Stimulated activated naive CD8-positive, alpha-beta T cell treated with anti-CD3 and anti-CD28 coated beads, Interleukin-15, Interleukin-2, amounts not matched to agents 100 ng/mL and 50 ng/mL, for 24 hours (primary cell): ENCODE measurements at regions not wholly inside any gene's neighbourhood (a gene's known extent, or its start where the extent isn't known, plus 50 kb on each side); places are given as distances from the start of the nearest gene placed in this dataset.

ENCODE experiments used
- H3K27ac Mint-ChIP-seq: one replicate; pipeline ENCODE4 v1.8.0; 2021; ENCODE audit warnings: mild to moderate bottlenecking, mixed read lengths
- H3K27me3 Mint-ChIP-seq: one replicate; pipeline ENCODE4 v1.8.0; 2021; ENCODE audit warnings: mixed read lengths
- H3K36me3 Mint-ChIP-seq: one replicate; pipeline ENCODE4 v1.8.0; 2021; ENCODE audit warnings: low read depth, mixed read lengths
- H3K4me1 Mint-ChIP-seq: one replicate; pipeline ENCODE4 v1.8.0; 2021; ENCODE audit warnings: low read depth, mixed read lengths
- H3K4me3 Mint-ChIP-seq: one replicate; pipeline ENCODE4 v1.8.0; 2021; ENCODE audit warnings: mild to moderate bottlenecking, mixed read lengths
- H3K9me3 Mint-ChIP-seq: one replicate; pipeline ENCODE4 v1.8.0; 2021; ENCODE audit warnings: mixed read lengths

DNA sequence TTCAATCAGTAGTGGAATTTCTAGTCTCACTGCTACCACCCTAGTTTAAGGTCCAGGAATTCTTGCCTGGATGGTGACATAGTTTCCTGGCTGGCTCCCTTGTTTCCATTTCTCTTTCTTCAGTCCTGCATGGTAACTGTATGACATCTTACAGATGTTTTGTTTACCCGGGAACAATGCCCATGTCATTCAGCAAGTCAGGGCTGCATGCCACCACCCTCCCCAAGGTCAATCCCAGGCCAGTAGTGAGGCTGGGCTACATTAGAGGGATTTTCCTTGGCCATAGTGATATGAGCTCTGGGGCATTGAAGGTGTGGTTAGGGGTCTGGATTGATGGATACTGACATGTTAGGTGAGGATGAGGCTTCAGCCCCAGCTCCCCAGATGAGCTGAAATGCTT, 114.9 kb upstream of the E2F8 start:
- Mint-ChIP-seq H3K27ac (no peak overlapping the region), H3K27me3 (peaks cover 45% of the 10 kb centered on the region), H3K36me3 (no peaks in the 10 kb centered on the region), H3K4me3 (no peak overlapping the region), H3K9me3 (no peaks in the 10 kb centered on the region), H3K4me1 (no peaks in the 10 kb centered on the region)

DNA sequence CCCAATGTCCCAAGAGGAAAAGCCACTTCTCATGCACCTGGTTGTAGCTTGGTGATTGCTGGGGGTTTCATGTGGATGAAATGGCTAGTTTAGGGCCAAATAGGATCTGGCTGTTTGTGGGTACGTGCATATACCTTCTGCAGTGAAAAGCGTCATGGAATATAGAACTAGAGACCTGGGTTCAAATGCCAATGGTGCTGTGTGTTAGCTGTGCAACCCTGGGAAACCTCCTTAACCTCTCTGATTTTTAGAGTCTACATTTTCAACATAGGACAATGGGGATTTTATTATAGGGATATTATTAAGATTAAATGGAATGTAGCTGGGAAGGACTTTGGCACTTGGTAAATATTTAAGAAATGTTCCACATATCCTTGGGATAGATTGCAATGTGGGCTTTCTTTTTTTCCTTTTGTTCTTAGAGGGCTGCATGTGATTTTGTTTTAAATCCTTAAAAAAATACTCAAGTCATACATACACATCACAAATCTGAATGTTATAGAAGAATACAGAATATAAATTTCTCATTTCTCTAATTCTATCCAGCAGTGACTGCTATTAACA, 112.6 kb upstream of the E2F8 start:
- H3K9me3 Mint-ChIP-seq, result no peaks in the 10 kb centered on the region
- no peaks in the 10 kb centered on the region for H3K36me3 Mint-ChIP-seq
- no peak overlapping the region for H3K4me3 Mint-ChIP-seq
- no peaks in the 10 kb centered on the region for H3K4me1 Mint-ChIP-seq
- H3K27me3 Mint-ChIP-seq, result peaks cover 66% of the 10 kb centered on the region
- H3K27ac Mint-ChIP-seq, result no peak overlapping the region

DNA sequence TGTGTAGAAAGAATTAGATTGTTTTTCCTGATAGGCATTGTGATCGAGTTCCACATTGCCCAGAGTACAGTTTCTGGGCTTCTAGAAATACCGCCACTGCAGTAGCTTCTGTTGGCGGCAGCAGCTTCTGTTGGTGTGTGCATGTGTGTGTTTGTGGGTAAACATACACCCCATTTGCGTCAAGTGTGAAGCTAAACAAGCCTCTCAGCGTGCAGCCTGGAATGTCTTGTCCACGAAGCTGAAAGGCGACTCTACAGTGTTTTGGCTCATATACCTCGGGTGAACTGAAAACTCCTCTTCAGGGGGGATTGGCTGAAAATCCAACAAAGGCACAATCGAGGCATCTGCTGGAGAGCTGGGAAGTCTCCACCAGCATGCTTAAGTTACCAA, 112.0 kb upstream of the E2F8 start:
- no peaks in the 10 kb centered on the region for H3K9me3 Mint-ChIP-seq
- no peaks in the 10 kb centered on the region for H3K36me3 Mint-ChIP-seq
- H3K4me3 Mint-ChIP-seq, result no peak overlapping the region
- H3K27me3 Mint-ChIP-seq, result peaks cover 68% of the 10 kb centered on the region
- H3K27ac Mint-ChIP-seq, result no peak overlapping the region
- no peaks in the 10 kb centered on the region for H3K4me1 Mint-ChIP-seq

DNA sequence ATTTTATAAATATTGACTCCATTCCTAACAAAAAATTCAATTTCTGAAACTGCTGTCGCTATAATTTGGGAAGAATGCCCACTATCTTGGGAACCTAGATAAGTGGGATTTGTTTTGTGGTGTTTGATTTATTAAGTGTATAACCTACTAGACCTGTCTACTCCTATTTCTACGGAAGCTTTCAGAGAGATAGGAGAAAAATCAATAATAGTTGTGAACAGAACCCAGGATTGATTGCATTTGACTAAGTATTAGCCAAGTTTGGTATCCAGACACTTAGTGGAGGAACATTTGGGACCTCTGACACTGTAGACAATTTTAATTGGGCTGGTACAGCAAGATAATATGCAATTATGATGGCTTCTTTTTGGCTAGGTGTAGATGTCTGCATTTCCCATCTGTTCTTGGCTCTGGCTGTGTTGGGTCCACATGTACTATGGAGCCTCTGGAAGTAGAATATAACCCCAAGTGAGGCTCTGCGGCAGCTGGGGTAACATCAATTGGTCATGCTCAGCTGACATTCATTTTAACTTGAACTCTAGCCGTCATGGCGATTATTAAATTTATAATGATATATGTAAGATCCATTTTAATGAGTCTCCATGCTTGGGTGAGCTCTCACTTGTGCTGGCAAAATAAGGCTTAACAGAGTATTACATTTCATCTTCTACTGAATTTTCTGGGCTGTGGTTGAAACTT, 111.5 kb upstream of the E2F8 start:
- H3K27ac Mint-ChIP-seq, result no peak overlapping the region
- H3K36me3 Mint-ChIP-seq, result no peaks in the 10 kb centered on the region
- no peaks in the 10 kb centered on the region for H3K9me3 Mint-ChIP-seq
- H3K4me1 Mint-ChIP-seq, result no peaks in the 10 kb centered on the region
- peaks cover 73% of the 10 kb centered on the region for H3K27me3 Mint-ChIP-seq
- no peak overlapping the region for H3K4me3 Mint-ChIP-seq

DNA sequence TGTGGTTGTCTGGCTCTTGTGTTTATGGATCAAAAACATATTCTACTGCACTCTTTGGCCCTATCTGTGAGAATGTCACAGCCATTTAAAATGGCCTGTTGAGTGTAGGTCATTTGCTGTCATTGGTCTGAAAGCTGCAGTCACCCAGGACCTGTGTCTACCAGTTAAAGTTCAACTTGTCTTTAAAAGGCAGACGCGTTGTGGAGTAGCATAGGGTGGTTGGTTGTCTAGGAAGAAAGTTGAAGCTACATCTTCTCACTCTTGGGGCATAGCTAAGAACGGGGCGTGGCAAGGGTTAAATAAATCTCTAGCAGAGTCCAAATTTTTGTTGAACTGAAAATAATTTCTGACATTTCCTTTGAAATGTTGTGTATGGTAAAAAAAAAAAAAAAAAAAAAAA, 110.7 kb upstream of the E2F8 start:
- Mint-ChIP-seq H3K4me3 (no peak overlapping the region), H3K36me3 (no peaks in the 10 kb centered on the region), H3K4me1 (no peaks in the 10 kb centered on the region), H3K9me3 (no peaks in the 10 kb centered on the region), H3K27ac (no peak overlapping the region), H3K27me3 (peaks cover 81% of the 10 kb centered on the region)

DNA sequence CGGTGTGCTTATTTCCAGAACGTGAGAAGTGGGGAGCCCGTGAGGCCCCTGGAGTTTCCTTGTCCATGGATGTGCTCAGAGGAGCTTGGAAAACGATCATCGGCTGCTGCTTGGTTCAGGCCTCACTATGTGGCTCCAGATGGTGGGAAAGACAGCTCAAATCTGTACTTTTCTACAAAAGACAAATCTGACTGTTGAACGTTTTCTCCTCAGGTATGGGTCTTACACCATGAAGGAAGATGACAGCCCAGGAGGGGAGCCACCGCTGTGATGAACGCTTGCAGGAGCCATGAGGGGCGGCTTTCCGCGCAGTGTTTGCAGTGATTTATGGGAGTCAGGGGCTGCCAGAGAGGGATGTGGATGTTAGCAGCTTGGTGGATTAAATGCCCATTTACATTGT, 109.4 kb upstream of the E2F8 start:
- Mint-ChIP-seq H3K4me1 (peaks cover 6% of the 10 kb centered on the region), H3K4me3 (no peak overlapping the region), H3K9me3 (no peaks in the 10 kb centered on the region), H3K36me3 (no peaks in the 10 kb centered on the region), H3K27me3 (peaks cover 81% of the 10 kb centered on the region), H3K27ac (no peak overlapping the region)

- Mint-ChIP-seq H3K27ac (no peak overlapping the region), H3K36me3 (no peaks in the 10 kb centered on the region), H3K9me3 (no peaks in the 10 kb centered on the region), H3K4me3 (no peak overlapping the region), H3K4me1 (peaks cover 6% of the 10 kb centered on the region), H3K27me3 (peaks cover 83% of the 10 kb centered on the region)
These were observed 108.7 kb upstream of the E2F8 start for GRCh38 chr11:19349340-19350025.

GRCh38 chr11:19347911-19348310, 107.2 kb upstream of the E2F8 start:
- Mint-ChIP-seq H3K36me3 (no peaks in the 10 kb centered on the region), H3K9me3 (no peaks in the 10 kb centered on the region), H3K27ac (no peak overlapping the region), H3K4me1 (peaks cover 6% of the 10 kb centered on the region), H3K27me3 (peaks cover 92% of the 10 kb centered on the region), H3K4me3 (no peak overlapping the region)

GRCh38 chr11:19345848-19346681, 105.3 kb upstream of the E2F8 start:
- H3K9me3 Mint-ChIP-seq, result no peaks in the 10 kb centered on the region
- no peaks in the 10 kb centered on the region for H3K36me3 Mint-ChIP-seq
- no peak overlapping the region for H3K27ac Mint-ChIP-seq
- no peak overlapping the region for H3K4me3 Mint-ChIP-seq
- H3K27me3 Mint-ChIP-seq, result peaks cover 84% of the 10 kb centered on the region
- peaks cover 6% of the 10 kb centered on the region for H3K4me1 Mint-ChIP-seq

GRCh38 chr11:19345519-19345847, 104.7 kb upstream of the E2F8 start:
- Mint-ChIP-seq H3K36me3 (no peaks in the 10 kb centered on the region), H3K9me3 (no peaks in the 10 kb centered on the region), H3K4me1 (peaks cover 6% of the 10 kb centered on the region), H3K27ac (no peak overlapping the region), H3K4me3 (no peak overlapping the region), H3K27me3 (peaks cover 84% of the 10 kb centered on the region)

- Mint-ChIP-seq H3K27ac (no peak overlapping the region), H3K9me3 (no peaks in the 10 kb centered on the region), H3K27me3 (peaks cover 84% of the 10 kb centered on the region), H3K4me3 (no peak overlapping the region), H3K36me3 (no peaks in the 10 kb centered on the region), H3K4me1 (peaks cover 6% of the 10 kb centered on the region)
These were observed 104.1 kb upstream of the E2F8 start for GRCh38 chr11:19344661-19345518.

DNA sequence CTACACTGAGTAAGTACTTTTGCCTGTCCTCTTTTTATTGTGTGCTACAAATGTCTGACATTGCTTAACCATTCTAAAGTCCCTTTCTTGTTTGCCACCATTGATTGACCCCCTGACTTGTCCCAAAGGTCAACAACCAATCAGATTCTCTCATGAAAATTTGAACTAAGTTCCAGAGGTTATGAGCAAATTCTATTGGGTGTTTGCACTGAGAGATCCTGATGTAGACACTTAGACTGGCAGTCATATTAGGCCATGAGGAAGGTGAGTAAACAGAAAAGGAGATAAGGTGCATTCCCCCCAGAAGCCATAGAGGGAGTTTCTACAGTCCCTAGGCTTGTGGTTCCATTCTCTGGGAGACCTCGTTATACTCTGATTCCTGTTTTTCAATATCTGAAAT, 101.3 kb upstream of the E2F8 start:
- no peak overlapping the region for H3K27ac Mint-ChIP-seq

GRCh38 chr11:19338375-19338774, 97.6 kb upstream of the E2F8 start:
- Mint-ChIP-seq H3K36me3 (no peaks in the 10 kb centered on the region), H3K27ac (no peak overlapping the region), H3K9me3 (no peaks in the 10 kb centered on the region), H3K27me3 (peaks cover 45% of the 10 kb centered on the region), H3K4me3 (no peak overlapping the region), H3K4me1 (no peaks in the 10 kb centered on the region)

More for the DNA sequence above, 101.3 kb upstream of the E2F8 start:
- Mint-ChIP-seq H3K36me3 (no peaks in the 10 kb centered on the region), H3K4me3 (no peak overlapping the region), H3K4me1 (peaks cover 6% of the 10 kb centered on the region), H3K27me3 (peaks cover 67% of the 10 kb centered on the region), H3K9me3 (no peaks in the 10 kb centered on the region)

DNA sequence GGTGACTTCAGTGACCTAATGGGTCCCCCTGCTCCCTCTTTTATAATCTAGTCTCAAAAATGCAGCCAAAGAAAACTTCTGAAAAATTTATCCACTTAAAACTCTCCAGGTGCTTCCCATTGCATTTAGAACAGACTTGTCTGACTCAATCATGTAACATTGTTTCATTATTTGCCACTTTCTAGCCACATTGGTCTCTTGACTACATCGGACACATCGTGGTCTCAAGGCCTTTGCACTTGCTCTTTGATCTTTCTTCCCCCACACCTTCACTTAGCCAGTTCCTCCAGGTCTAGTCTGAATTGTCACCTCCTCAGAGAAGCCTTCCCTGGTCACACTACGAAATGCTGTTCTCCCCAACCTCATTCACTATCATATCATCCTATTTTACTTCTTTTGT, 97.0 kb upstream of the E2F8 start:
- peaks cover 40% of the 10 kb centered on the region for H3K27me3 Mint-ChIP-seq
- no peaks in the 10 kb centered on the region for H3K36me3 Mint-ChIP-seq
- no peak overlapping the region for H3K27ac Mint-ChIP-seq
- no peaks in the 10 kb centered on the region for H3K9me3 Mint-ChIP-seq
- no peak overlapping the region for H3K4me3 Mint-ChIP-seq
- H3K4me1 Mint-ChIP-seq, result no peaks in the 10 kb centered on the region
